ENCODE measurements at regions not wholly inside any gene's neighbourhood (a gene's known extent, or its start where the extent isn't known, plus 50 kb on each side); places are given as distances from the start of the nearest gene placed in this dataset.

DNA sequence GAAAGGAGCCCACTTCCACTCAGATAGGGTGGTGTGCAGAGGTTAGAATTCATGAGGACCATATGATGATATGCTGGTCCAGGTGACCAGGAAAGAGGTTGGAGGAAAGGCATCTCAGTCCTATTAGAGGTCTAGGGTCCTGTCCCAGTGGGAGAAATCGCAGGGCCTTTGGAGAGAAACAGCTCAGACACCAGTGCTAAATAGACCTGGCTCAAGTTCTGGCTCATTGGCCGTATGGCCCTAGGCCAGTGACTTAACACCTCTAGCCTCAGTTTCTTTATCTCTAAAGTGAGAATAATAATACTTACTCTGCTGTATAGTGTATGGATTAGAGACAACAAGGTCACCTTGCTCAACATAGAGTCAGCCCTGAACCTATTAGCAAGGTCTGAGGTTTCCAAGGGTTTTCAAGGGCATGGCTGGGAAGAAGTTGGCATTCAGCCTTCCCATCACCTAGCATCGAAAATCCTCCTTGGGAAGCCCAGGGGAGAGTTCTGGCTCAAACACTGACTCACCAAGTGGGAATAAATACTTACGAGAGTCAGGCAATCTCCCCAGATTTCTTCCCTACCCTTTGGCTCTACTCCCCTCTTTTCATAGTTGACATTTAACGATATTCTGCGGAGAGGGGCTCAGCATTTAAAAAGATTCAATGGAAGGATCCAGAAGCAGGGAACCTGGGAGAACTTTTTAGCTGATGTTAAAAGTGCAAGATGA, 473.1 kb upstream of the PODXL start:
- H3K27me3 ChIP-seq (ENCODE audit: control insufficient read depth, low read length) = no peaks in the 10 kb centered on the region
- no peak overlapping the region for H3K4me3 ChIP-seq (ENCODE audit: low read length)
- H3K9me3 ChIP-seq (ENCODE audit: control insufficient read depth, insufficient read depth, low read length) = no peaks in the 10 kb centered on the region
- no peak overlapping the region for H3K4me2 ChIP-seq (ENCODE audit: low read length)
- H3K36me3 ChIP-seq (ENCODE audit: control insufficient read depth, low read length) = no peaks in the 10 kb centered on the region
- H4K20me1 ChIP-seq (ENCODE audit: control insufficient read depth, insufficient read depth, low read depth, low read length) = no peaks in the 10 kb centered on the region
- H3K79me2 ChIP-seq (ENCODE audit: control insufficient read depth, low read length) = no peaks in the 10 kb centered on the region
- TF ChIP-seq, protein P1, sequence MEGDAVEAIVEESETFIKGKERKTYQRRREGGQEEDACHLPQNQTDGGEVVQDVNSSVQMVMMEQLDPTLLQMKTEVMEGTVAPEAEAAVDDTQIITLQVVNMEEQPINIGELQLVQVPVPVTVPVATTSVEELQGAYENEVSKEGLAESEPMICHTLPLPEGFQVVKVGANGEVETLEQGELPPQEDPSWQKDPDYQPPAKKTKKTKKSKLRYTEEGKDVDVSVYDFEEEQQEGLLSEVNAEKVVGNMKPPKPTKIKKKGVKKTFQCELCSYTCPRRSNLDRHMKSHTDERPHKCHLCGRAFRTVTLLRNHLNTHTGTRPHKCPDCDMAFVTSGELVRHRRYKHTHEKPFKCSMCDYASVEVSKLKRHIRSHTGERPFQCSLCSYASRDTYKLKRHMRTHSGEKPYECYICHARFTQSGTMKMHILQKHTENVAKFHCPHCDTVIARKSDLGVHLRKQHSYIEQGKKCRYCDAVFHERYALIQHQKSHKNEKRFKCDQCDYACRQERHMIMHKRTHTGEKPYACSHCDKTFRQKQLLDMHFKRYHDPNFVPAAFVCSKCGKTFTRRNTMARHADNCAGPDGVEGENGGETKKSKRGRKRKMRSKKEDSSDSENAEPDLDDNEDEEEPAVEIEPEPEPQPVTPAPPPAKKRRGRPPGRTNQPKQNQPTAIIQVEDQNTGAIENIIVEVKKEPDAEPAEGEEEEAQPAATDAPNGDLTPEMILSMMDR (IDR thresholded peaks at IDR 0.05; ENCODE audit: low read depth, low read length, poor library complexity, severe bottlenecking) = no peak
- TF ChIP-seq EZH2phosphoT487 (IDR thresholded peaks at IDR 0.05; ENCODE audit: borderline replicate concordance, low read length) = no peak
- H3K4me1 ChIP-seq (ENCODE audit: control insufficient read depth, low read length) = no peaks in the 10 kb centered on the region
- H3K27ac ChIP-seq (ENCODE audit: low read depth, low read length) = no peak overlapping the region
- no peaks in the 10 kb centered on the region for H3K9me2 ChIP-seq (replicated peaks; ENCODE audit: control insufficient read depth, low read length)
- no peaks in the 10 kb centered on the region for H3F3A ChIP-seq (ENCODE audit: control insufficient read depth, insufficient read depth)

DNA sequence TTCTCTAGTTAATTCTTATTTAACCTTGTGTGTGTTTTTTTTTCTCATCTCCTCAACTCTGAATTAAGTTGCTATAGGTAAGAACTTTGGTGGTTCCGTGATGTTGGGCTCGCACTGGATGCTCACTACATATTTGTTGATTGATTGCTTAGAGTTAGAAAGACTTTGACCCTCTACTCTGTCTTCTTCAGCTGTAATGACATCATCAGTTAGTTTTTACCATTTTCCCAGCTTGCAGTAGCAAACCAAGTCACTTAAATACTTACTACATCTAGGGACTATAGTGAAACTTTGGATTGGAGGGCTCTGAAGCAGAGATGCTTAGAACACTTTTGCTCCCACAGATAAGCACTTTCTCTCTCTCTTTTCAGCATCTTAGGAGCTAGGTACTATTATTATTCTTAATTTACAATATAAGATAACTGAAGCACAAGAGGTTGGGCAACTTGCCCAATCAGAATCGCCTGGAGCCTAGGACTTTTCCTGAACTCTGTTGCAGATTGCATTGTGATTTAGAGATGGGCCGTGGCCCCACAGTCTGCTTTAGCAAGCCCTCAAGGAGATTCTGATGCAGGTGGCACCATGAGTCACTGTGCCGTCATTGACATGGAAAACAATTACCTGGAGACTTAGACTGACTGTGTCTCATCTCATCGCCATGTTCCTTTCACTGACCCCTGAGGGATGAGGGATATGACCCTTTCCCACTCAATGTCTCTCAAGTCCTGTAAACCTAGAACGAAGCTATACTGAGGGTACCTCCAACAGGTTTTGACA, 471.9 kb upstream of the PODXL start:
- no peaks in the 10 kb centered on the region for H3K79me2 ChIP-seq (ENCODE audit: control insufficient read depth, low read length)
- H3K36me3 ChIP-seq (ENCODE audit: control insufficient read depth, low read length) = no peaks in the 10 kb centered on the region
- no peaks in the 10 kb centered on the region for H4K20me1 ChIP-seq (ENCODE audit: control insufficient read depth, insufficient read depth, low read depth, low read length)
- H3K27me3 ChIP-seq (ENCODE audit: control insufficient read depth, low read length) = no peaks in the 10 kb centered on the region
- H3K4me1 ChIP-seq (ENCODE audit: control insufficient read depth, low read length) = no peaks in the 10 kb centered on the region
- H3K27ac ChIP-seq (ENCODE audit: low read depth, low read length) = no peak overlapping the region
- no peak overlapping the region for H3K4me3 ChIP-seq (ENCODE audit: low read length)
- no peaks in the 10 kb centered on the region for H3F3A ChIP-seq (ENCODE audit: control insufficient read depth, insufficient read depth)
- TF ChIP-seq EZH2phosphoT487 (IDR thresholded peaks at IDR 0.05; ENCODE audit: borderline replicate concordance, low read length) = no peak
- TF ChIP-seq, protein P1 (IDR thresholded peaks at IDR 0.05; ENCODE audit: low read depth, low read length, poor library complexity, severe bottlenecking) = no peak
- 0 out of 2 replicates have a peak, but pooled peaks cover 6% of the 10 kb centered on the region for H3K9me3 ChIP-seq (ENCODE audit: control insufficient read depth, insufficient read depth, low read length)
- no peak overlapping the region for H3K4me2 ChIP-seq (ENCODE audit: low read length)
- H3K9me2 ChIP-seq (replicated peaks; ENCODE audit: control insufficient read depth, low read length) = no peaks in the 10 kb centered on the region

DNA sequence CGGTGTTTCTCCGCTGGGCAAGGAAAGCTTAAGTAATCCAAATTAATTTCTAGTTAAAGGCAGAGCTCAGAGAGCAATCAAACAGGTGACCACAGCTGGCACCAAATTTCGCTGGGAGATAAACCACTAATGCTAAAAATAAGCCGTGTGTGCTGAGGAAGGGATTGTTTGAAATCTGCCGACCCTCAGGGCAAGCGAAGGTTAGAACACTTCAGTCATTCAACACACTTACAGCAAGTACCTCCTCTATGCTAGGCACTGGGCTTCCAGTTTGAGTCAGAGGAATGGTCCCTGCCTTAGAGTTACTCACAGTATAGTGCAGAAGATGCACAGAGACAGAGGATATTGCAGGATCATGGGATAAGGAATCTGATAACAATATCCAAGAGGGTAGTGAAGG, 467.9 kb upstream of the PODXL start:
- H3K27ac ChIP-seq (ENCODE audit: low read depth, low read length) = no peak overlapping the region
- no peaks in the 10 kb centered on the region for H3K4me1 ChIP-seq (ENCODE audit: control insufficient read depth, low read length)
- no peaks in the 10 kb centered on the region for H3F3A ChIP-seq (ENCODE audit: control insufficient read depth, insufficient read depth)
- 0 out of 2 replicates have a peak, but pooled peaks cover 6% of the 10 kb centered on the region for H3K9me3 ChIP-seq (ENCODE audit: control insufficient read depth, insufficient read depth, low read length)
- H3K27me3 ChIP-seq (ENCODE audit: control insufficient read depth, low read length) = no peaks in the 10 kb centered on the region
- TF ChIP-seq, protein P1 (IDR thresholded peaks at IDR 0.05; ENCODE audit: low read depth, low read length, poor library complexity, severe bottlenecking) = no peak
- no peak for TF ChIP-seq EZH2phosphoT487 (IDR thresholded peaks at IDR 0.05; ENCODE audit: borderline replicate concordance, low read length)
- H3K4me3 ChIP-seq (ENCODE audit: low read length) = no peak overlapping the region
- no peaks in the 10 kb centered on the region for H4K20me1 ChIP-seq (ENCODE audit: control insufficient read depth, insufficient read depth, low read depth, low read length)
- no peak overlapping the region for H3K4me2 ChIP-seq (ENCODE audit: low read length)
- no peaks in the 10 kb centered on the region for H3K9me2 ChIP-seq (replicated peaks; ENCODE audit: control insufficient read depth, low read length)
- no peaks in the 10 kb centered on the region for H3K36me3 ChIP-seq (ENCODE audit: control insufficient read depth, low read length)
- no peaks in the 10 kb centered on the region for H3K79me2 ChIP-seq (ENCODE audit: control insufficient read depth, low read length)
